ENCODE measurements at regions not wholly inside any gene's neighbourhood (a gene's known extent, or its start where the extent isn't known, plus 50 kb on each side); places are given as distances from the start of the nearest gene placed in this dataset.

DNA sequence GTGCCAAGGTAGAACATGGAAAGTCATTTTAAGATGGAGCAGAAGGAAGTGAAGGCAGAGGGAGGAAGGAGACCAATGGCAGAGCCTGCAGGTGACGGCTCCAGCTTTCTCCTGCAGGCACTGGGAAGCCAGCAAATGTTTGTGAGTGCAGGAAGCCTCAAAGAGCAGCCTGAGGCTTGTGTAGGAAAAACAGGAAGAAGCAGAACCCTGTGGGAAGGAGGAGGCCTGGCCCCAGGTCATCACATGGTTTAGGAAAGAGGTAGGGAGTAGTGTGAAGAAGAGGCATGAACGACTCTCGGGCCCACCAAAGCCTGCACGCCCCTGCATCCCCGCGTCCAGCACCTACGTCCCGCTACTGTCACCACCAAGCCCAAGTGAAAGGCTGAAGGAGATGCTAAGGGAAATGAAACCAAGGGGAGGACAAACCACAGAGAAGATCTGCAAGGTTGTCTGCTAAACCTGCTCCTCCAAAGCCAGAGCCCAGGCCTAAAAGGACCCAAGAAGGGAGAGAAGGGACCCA, 151.5 kb downstream of the CHST1 start:
- Histone ChIP-seq H3K27me3 (ENCODE audit: control insufficient read depth, insufficient read depth, low read length) (peaks cover 5% of the 10 kb centered on the region; the same call in 1 of the 2 replicates), H3K4me1 (ENCODE audit: control insufficient read depth, insufficient read depth, low read length) (no peaks in the 10 kb centered on the region), H3K27ac (ENCODE audit: low read length) (no peak overlapping the region), H3K9me3 (ENCODE audit: control insufficient read depth, insufficient read depth, low read depth, low read length) (no peaks in the 10 kb centered on the region), H3K36me3 (ENCODE audit: control insufficient read depth, insufficient read depth, low read length) (no peaks in the 10 kb centered on the region), H3K4me3 (ENCODE audit: low read depth in 2 of 2, low read length in 2 of 2) (no peak overlapping the region)
- no TSS peak for BruUV-seq (replicated peaks)
- ChIA-PET CTCF (no interaction called here), POLR2A (no interaction called here)
- intact Hi-C loops (cut with micrococcal nuclease; ENCODE audit: unreplicated experiment) (no loop called here), in situ Hi-C loops (cut with HindIII; ENCODE audit: low pct_unique_long_range_greater_than_20kb, low sequenced_read_pairs) (no loop called here)
- no peak for ATAC-seq
- TF ChIP-seq REST (IDR thresholded peaks at IDR 0.05; ENCODE audit: insufficient read depth in 1 of 2, low read depth in 2 of 2, low read length in 1 of 2), result no peak
- TF ChIP-seq TCF7L2 (IDR thresholded peaks at IDR 0.05; ENCODE audit: low read depth, low read length), result no peak
- TF ChIP-seq CTCF (IDR thresholded peaks at IDR 0.05), result no peak
- TF ChIP-seq SIN3A (IDR thresholded peaks at IDR 0.05; ENCODE audit: borderline replicate concordance, insufficient read depth, low read depth, low read length), result no peak
- TF ChIP-seq POLR2AphosphoS5 (IDR thresholded peaks at IDR 0.05; ENCODE audit: low read depth, low read length), result no peak
- no peak for DNase-seq (ENCODE audit: low read depth, low spot score)

DNA sequence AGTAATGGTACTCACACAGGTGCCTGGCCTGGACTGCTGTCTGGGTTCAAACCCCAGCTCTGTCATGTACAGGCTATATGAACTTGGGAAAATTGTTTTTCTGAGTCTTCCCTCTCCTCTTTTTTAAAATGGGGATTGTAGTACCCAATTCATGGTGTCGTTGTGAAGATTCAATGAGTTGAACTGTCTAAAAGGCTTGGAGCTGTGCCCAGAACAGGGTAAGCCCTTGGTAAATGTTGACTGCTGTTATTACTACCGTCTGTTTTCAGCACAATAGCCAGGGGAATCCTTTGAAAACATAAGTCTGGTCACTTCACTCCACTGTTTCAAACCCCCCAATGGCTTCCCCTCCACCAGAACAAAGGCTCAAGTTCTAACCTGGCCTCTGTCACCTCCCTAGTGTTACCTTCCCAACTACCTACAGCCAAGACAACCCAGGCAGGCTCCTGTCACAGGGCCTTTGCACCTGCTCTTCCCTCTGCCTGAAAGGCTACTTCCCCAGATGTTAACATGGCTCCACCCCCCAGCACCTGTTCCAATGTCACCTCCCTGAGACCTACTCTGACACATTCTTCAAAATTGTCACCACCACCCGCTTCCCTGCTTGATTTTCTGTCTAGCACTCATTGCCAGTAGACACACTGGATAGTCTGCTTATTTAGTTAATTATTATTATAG, 152.8 kb downstream of the CHST1 start:
- no peaks in the 10 kb centered on the region for H3K36me3 ChIP-seq (ENCODE audit: control insufficient read depth, insufficient read depth, low read length)
- DNase-seq (ENCODE audit: low read depth, low spot score) (no peak), ATAC-seq (no peak)
- in situ Hi-C loops (cut with HindIII; ENCODE audit: low pct_unique_long_range_greater_than_20kb, low sequenced_read_pairs) (no loop called here), intact Hi-C loops (cut with micrococcal nuclease; ENCODE audit: unreplicated experiment) (no loop called here)
- CTCF ChIA-PET, result no interaction called here
- H3K27ac ChIP-seq (ENCODE audit: low read length), result no peak overlapping the region
- POLR2A ChIA-PET, result no interaction called here
- H3K4me3 ChIP-seq (ENCODE audit: low read depth in 2 of 2, low read length in 2 of 2), result no peak overlapping the region
- no peaks in the 10 kb centered on the region for H3K9me3 ChIP-seq (ENCODE audit: control insufficient read depth, insufficient read depth, low read depth, low read length)
- peaks cover 5% of the 10 kb centered on the region; the same call in 1 of the 2 replicates for H3K27me3 ChIP-seq (ENCODE audit: control insufficient read depth, insufficient read depth, low read length)
- BruUV-seq (replicated peaks), result no TSS peak
- TF ChIP-seq CTCF (IDR thresholded peaks at IDR 0.05) (no peak), REST (IDR thresholded peaks at IDR 0.05; ENCODE audit: insufficient read depth in 1 of 2, low read depth in 2 of 2, low read length in 1 of 2) (no peak), SIN3A (IDR thresholded peaks at IDR 0.05; ENCODE audit: borderline replicate concordance, insufficient read depth, low read depth, low read length) (no peak), POLR2AphosphoS5 (IDR thresholded peaks at IDR 0.05; ENCODE audit: low read depth, low read length) (no peak), TCF7L2 (IDR thresholded peaks at IDR 0.05; ENCODE audit: low read depth, low read length) (no peak)
- no peaks in the 10 kb centered on the region for H3K4me1 ChIP-seq (ENCODE audit: control insufficient read depth, insufficient read depth, low read length)

Measured in Panc1 (cell line).